Right atrium auricular region (tissue), 2 donors: ENCODE measurements at regions not wholly inside any gene's neighbourhood (a gene's known extent, or its start where the extent isn't known, plus 50 kb on each side); places are given as distances from the start of the nearest gene placed in this dataset.

Source experiments
- DNase-seq: peaks from one replicate; pipeline ENCODE4 v3.0.0-alpha.2; 2019; ENCODE audit warnings: low spot score
- H3K27ac ChIP-seq, 2 donors: fragments of 200-600 bp; sonication (generic); 1 replicate in 1 of 2; 2 replicates in 1 of 2; pipeline ENCODE4 v1.5.1; 2016 to 2019
- H3K27me3 ChIP-seq, 2 donors: fragments of 200-600 bp; sonication (generic); one replicate each; pipeline versions ENCODE4 v1.5.1 to v1.6.0; 2017 to 2019
- H3K36me3 ChIP-seq: fragments of 200-600 bp; sonication (generic); one replicate; pipeline ENCODE4 v1.5.1; 2016
- H3K4me1 ChIP-seq, 2 donors: fragments of 200-600 bp; sonication (generic); one replicate each; pipeline versions ENCODE4 v1.5.1 to v1.6.0; 2017 to 2019
- H3K4me3 ChIP-seq, 2 donors: fragments of 200-600 bp; sonication (generic); 1 replicate in 1 of 2; 2 replicates in 1 of 2; pipeline ENCODE4 v1.5.1; 2017 to 2019; ENCODE audit warnings: mild to moderate bottlenecking in 1 of 2, moderate library complexity in 1 of 2
- H3K9me3 ChIP-seq, 2 donors: fragments of 200-600 bp; sonication (generic); one replicate each; pipeline ENCODE4 v1.5.1; 2019
- CTCF ChIP-seq, 2 donors: fragments of 200-600 bp; sonication (generic); IDR thresholded peaks; one replicate each; pipeline ENCODE4 v1.5.1; 2019; ENCODE audit warnings: antibody characterized with exemption in 2 of 2

- Histone ChIP-seq H3K36me3 (no peaks in the 10 kb centered on the region), H3K4me1 (no peaks in the 10 kb centered on the region), H3K4me3 (no peak overlapping the region), H3K27ac (no peak overlapping the region), H3K9me3 (no peaks in the 10 kb centered on the region), H3K27me3 (no peaks in the 10 kb centered on the region)
- no peak for DNase-seq
- no peak for TF ChIP-seq CTCF (IDR thresholded peaks at IDR 0.05)
These were observed 292.1 kb upstream of the RORB start for GRCh38 chr9:74205056-74205455.

- H3K4me1 ChIP-seq = no peaks in the 10 kb centered on the region
- DNase-seq = no peak
- H3K36me3 ChIP-seq = no peaks in the 10 kb centered on the region
- TF ChIP-seq CTCF (IDR thresholded peaks at IDR 0.05) = no peak
- H3K27me3 ChIP-seq = no peaks in the 10 kb centered on the region
- H3K4me3 ChIP-seq = no peak overlapping the region
- no peak overlapping the region for H3K27ac ChIP-seq
- H3K9me3 ChIP-seq = peaks cover 0 to 4% of the 10 kb centered on the region in 2 donors
These were observed 278.6 kb upstream of the RORB start for GRCh38 chr9:74218385-74219063.

GRCh38 chr9:74220327-74220726 lies 276.8 kb upstream of the RORB start:
- TF ChIP-seq CTCF (IDR thresholded peaks at IDR 0.05) = no peak
- peaks cover 0 to 6% of the 10 kb centered on the region in 2 donors for H3K9me3 ChIP-seq
- no peaks in the 10 kb centered on the region for H3K27me3 ChIP-seq
- no peak for DNase-seq
- no peaks in the 10 kb centered on the region for H3K4me1 ChIP-seq
- H3K27ac ChIP-seq = no peak overlapping the region
- H3K4me3 ChIP-seq = no peak overlapping the region
- H3K36me3 ChIP-seq = no peaks in the 10 kb centered on the region

- TF ChIP-seq CTCF (IDR thresholded peaks at IDR 0.05) = no peak
- no peaks in the 10 kb centered on the region for H3K36me3 ChIP-seq
- DNase-seq = no peak
- no peaks in the 10 kb centered on the region for H3K4me1 ChIP-seq
- H3K27me3 ChIP-seq = no peaks in the 10 kb centered on the region
- H3K27ac ChIP-seq = no peak overlapping the region
- H3K4me3 ChIP-seq = no peak overlapping the region
- H3K9me3 ChIP-seq = peaks cover 0 to 26% of the 10 kb centered on the region in 2 donors
These were observed 260.3 kb upstream of the RORB start for GRCh38 chr9:74236857-74237256.

- no peaks in the 10 kb centered on the region for H3K27me3 ChIP-seq
- H3K4me1 ChIP-seq = no peaks in the 10 kb centered on the region
- peaks cover 0 to 29% of the 10 kb centered on the region in 2 donors for H3K9me3 ChIP-seq
- H3K36me3 ChIP-seq = no peaks in the 10 kb centered on the region
- DNase-seq = no peak
- no peak overlapping the region for H3K4me3 ChIP-seq
- TF ChIP-seq CTCF (IDR thresholded peaks at IDR 0.05) = no peak
- H3K27ac ChIP-seq = no peak overlapping the region
These were observed 251.2 kb upstream of the RORB start for GRCh38 chr9:74245866-74246497.
